ENCODE measurements at regions not wholly inside any gene's neighbourhood (a gene's known extent, or its start where the extent isn't known, plus 50 kb on each side); places are given as distances from the start of the nearest gene placed in this dataset.

DNA sequence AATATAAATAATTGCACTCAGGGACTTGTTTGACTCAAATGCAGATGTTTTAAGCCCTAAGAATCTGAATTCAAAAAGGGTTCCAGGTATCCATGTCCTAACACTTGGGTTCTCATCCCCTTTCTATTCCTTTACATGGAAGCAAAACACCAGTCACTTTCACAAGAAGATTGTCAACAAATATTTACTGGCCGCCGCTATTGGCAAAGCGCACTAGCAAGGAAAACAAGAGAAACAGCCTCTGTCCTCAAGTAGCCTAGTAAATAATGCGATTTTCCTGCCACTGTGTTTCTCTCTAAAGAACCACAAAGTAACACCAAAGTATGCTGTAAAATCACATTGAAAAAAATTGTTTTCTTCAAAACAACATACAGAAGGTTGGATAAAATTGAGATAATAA lies 66.7 kb upstream of the EZH2 start:
- no peak for DNase-seq

DNA sequence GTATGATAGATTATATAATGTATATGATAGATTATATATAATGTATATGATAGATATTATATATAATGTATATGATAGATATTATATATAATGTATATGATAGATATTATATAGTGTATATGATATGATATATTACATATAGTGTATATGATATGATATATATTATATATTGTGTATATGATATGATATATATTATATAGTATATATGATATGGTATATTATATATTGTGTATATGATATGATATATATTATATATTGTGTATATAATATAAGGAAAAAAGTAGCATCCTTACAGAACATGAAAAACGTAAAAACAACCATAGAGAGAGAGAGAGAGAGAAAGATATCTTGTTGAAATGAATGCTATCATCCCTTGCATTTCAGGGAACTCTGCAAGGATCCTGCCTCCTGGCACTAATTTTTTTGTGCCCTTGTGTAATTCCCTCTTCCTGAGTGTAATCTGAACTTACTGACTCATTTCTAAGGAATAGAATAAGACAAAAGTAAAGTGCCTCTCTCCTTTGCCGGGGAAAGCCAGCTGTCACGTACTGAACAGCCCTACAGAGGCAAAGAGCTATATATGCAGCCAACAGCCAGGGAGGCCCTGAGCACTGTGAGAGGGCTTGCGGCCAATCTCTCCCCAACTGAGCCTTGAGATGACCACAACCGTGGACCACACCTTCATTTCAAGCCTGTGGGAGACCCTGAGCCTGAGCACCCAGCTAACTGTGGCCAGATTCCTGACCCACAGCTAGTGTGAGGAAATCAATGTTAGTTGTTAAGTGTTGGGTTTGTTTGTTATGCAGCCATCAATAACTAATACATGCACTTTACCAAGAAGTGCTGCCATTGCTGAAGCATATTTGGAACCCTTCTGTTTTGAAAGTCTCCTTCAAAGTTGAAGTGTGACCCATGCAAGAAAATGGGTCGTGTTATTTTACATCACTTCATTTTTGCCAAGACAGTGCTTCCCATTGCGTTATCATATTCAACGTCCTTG lies 61.1 kb upstream of the EZH2 start:
- DNase-seq: peak; percentile 40

- DNase-seq: peak; percentile 70
Measured at GRCh38 chr7:148941598-148942275, 57.6 kb upstream of the EZH2 start.

DNA sequence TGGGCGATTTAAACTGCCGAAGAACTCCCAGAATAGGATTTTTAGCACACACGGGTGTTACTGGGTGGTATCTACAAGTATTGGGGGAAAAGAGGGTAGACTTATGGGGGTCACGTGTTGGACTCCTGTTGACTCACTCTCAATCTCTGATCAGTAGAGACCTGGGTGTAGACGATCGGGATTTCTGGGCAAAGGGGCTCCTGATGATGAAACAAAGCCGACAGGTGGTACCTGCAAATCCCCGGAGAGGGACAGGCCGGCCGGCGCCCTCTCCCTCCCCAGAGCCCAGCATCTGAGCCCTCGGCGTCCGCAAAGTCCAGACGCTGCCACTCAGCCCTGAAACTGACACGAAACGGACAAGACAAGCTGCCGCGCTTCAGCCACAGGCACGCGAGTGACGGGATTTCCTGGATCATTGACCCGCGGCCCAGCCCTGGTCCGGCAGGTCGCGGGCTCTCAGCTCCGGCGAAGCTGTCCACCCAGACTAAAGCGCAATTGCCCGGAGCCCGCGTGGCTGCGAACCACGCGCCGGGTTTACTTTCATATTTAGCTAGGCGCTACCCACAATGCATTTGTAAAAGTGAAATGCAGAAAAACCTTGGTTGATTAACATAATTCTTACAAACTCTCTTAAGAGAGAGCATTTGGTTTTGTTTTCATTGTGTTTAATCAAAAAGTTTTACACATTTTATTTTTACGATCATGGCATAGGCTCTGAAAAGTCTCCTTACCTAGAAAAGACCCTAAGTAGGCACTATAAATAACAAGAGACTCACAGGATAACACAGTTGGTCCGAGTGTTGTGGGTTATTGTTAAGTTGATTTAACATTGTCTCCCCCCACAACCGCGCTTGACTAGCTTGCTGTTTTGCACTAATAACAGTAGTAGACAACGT lies 56.9 kb upstream of the EZH2 start:
- DNase-seq: peak; percentile 90

- DNase-seq: no peak
Measured at GRCh38 chr7:148939128-148939755, 55.2 kb upstream of the EZH2 start.

- DNase-seq: no peak
Measured at GRCh38 chr7:148935451-148935850, 51.4 kb upstream of the EZH2 start.
